Panc1 (cell line): ENCODE measurements at regions not wholly inside any gene's neighbourhood (a gene's known extent, or its start where the extent isn't known, plus 50 kb on each side); places are given as distances from the start of the nearest gene placed in this dataset.

Experiments used
- ATAC-seq: fragments of 200-7000 bp; cut with Tn5 transposase; 2 replicates; pipeline ENCODE4 v1.9.1; 2020; ENCODE audit warnings: mild to moderate bottlenecking, moderate library complexity
- BruUV-seq: library from RNA; stranded (reverse); fragments of 400-500 nt; replicated peaks from 2 replicates; lab custom pipeline; 2021; lab: Mats Ljungman, UMichigan
- CTCF ChIA-PET: fragments of 300-600 bp; sonication (Branson Sonifier 250); formaldehyde crosslinking; loops from one replicate; lab custom pipeline; 2022; ENCODE audit warnings: antibody characterized with exemption; lab: Charles Lee
- POLR2A ChIA-PET: fragments of 300-600 bp; sonication (Branson Sonifier 250); formaldehyde crosslinking; loops from one replicate; lab custom pipeline; 2022; ENCODE audit warnings: antibody characterized with exemption; lab: Charles Lee
- DNase-seq: peaks from one replicate; pipeline ENCODE4 v3.0.0-alpha.2; 2010; ENCODE audit warnings: low read depth, low spot score
- H3K27ac ChIP-seq: 2 replicates; pipeline ENCODE4 v1.5.1; 2011; ENCODE audit warnings: mild to moderate bottlenecking, low read length, inconsistent platforms
- H3K27me3 ChIP-seq: fragments of 200-500 bp; sonication (Bioruptor generic); 2 replicates; pipeline ENCODE4 v1.6.0; 2014; ENCODE audit warnings: low read length, inconsistent platforms; ENCODE audit not compliant: control insufficient read depth, insufficient read depth
- H3K36me3 ChIP-seq: fragments of 200-500 bp; sonication (Bioruptor generic); 2 replicates; pipeline ENCODE4 v1.5.1; 2014; ENCODE audit warnings: inconsistent platforms, mild to moderate bottlenecking, low read length, moderate library complexity; ENCODE audit not compliant: control insufficient read depth, insufficient read depth
- H3K4me1 ChIP-seq: 2 replicates; pipeline ENCODE4 v1.5.1; 2011; ENCODE audit warnings: inconsistent platforms, mild to moderate bottlenecking, low read length, moderate library complexity; ENCODE audit not compliant: control insufficient read depth, insufficient read depth
- H3K4me3 ChIP-seq, 2 experiments: 2 replicates each; pipeline ENCODE4 v1.5.1; 2011 to 2012; ENCODE audit warnings: low read depth in 2 of 2, low read length in 2 of 2, mild to moderate bottlenecking in 2 of 2, inconsistent platforms in 1 of 2, moderate library complexity in 1 of 2
- H3K9me3 ChIP-seq: fragments of 200-500 bp; sonication (Bioruptor generic); 2 replicates; pipeline ENCODE4 v1.5.1; 2014; ENCODE audit warnings: low read depth, mild to moderate bottlenecking, inconsistent platforms, low read length, moderate library complexity; ENCODE audit not compliant: control insufficient read depth, insufficient read depth
- CTCF ChIP-seq: fragments of 450-650 bp; IDR thresholded peaks from 2 replicates; pipeline ENCODE4 v1.5.1; 2017; ENCODE audit warnings: mild to moderate bottlenecking
- POLR2AphosphoS5 ChIP-seq: IDR thresholded peaks from 2 replicates; pipeline ENCODE4 v1.6.1; 2012; ENCODE audit warnings: mild to moderate bottlenecking, low read depth, low read length, moderate library complexity
- REST ChIP-seq, 2 experiments: IDR thresholded peaks; 2 replicates each; pipeline ENCODE4 v1.6.1; 2011 to 2012; ENCODE audit warnings: low read depth in 2 of 2, control low read depth in 1 of 2, low read length in 1 of 2, mild to moderate bottlenecking in 1 of 2, moderate library complexity in 1 of 2; ENCODE audit not compliant: insufficient read depth in 1 of 2
- SIN3A ChIP-seq: IDR thresholded peaks from 2 replicates; pipeline ENCODE4 v1.6.1; 2012; ENCODE audit warnings: low read depth, mild to moderate bottlenecking, low read length, moderate library complexity, borderline replicate concordance; ENCODE audit not compliant: insufficient read depth
- TCF7L2 ChIP-seq: IDR thresholded peaks from 2 replicates; pipeline ENCODE4 v1.6.1; 2011; ENCODE audit warnings: mild to moderate bottlenecking, low read depth, low read length, inconsistent platforms
- in situ Hi-C: cut with HindIII; loops from 2 replicates; pipeline ENCODE4 v1.10.0; 2016; ENCODE audit warnings: low sequenced_read_pairs, low pct_unique_long_range_greater_than_20kb
- intact Hi-C: fragments of 100-400 bp; cut with micrococcal nuclease; formaldehyde crosslinking; loops from one replicate; pipeline ENCODE4 v1.10.0; 2022; ENCODE audit not compliant: unreplicated experiment

DNA sequence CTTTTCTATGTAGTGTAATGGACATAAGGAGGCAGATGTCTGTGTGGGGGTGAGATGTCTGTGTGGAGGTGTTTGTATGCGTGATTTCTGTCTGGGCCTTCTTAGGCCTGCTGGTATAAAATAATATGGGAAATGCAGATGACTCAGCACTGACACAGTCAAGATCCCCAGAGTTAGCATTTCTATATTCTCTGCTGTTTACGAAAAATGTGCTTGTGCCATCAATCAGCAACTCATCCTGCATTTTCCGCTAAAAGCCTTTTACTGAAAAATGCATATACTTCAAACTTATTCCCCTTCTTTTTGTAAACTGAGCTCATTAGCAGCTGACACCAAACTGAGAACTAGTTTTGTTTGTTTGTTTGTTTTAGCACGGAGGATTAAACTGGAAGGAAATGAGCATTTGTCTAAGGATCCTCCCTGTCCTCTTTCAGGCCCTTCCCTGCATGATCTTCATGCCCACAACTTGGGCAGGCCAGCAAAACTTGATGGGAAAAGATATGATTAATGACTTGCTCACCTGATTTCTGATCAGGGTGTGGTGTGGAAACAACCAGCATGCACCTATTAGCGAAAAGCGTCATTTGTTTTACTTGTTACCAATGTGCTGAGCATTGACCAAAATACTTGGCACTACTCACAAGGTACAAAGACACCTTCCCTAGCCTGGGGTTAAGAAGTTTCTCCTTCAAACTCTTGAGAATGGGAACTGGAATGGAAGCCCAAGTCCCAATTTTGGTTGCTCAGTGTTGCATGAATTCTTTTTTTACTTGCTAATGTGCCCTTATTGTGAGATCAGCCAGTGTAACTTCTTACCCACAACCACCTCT, 77.4 kb downstream of the NDUFS5 start:
- in situ Hi-C loops (no loop called here), intact Hi-C loops (loop anchor here (2.0 to 5.0 kb wide), 3 partner anchors 89 to 304 kb away; no protein-coding TSS in a partner anchor)
- ChIA-PET POLR2A (no interaction called here), CTCF (interaction anchor here (1.0 kb wide), 1 partner anchor 88 kb away, joined by 3 read pairs; no protein-coding TSS in a partner anchor)
- TF ChIP-seq POLR2AphosphoS5 (peak; percentile 50), TCF7L2 (no peak)
- Histone ChIP-seq H3K4me1 (peaks cover 28% of the 10 kb centered on the region), H3K27me3 (no peaks in the 10 kb centered on the region), H3K4me3 (peak overlapping the region; percentile 6 to 67), H3K9me3 (no peaks in the 10 kb centered on the region), H3K36me3 (no peaks in the 10 kb centered on the region), H3K27ac (peak overlapping the region; percentile 99)
- no peak for DNase-seq
- TSS peak; percentile 86 for BruUV-seq
- ATAC-seq = peak; percentile 26

DNA sequence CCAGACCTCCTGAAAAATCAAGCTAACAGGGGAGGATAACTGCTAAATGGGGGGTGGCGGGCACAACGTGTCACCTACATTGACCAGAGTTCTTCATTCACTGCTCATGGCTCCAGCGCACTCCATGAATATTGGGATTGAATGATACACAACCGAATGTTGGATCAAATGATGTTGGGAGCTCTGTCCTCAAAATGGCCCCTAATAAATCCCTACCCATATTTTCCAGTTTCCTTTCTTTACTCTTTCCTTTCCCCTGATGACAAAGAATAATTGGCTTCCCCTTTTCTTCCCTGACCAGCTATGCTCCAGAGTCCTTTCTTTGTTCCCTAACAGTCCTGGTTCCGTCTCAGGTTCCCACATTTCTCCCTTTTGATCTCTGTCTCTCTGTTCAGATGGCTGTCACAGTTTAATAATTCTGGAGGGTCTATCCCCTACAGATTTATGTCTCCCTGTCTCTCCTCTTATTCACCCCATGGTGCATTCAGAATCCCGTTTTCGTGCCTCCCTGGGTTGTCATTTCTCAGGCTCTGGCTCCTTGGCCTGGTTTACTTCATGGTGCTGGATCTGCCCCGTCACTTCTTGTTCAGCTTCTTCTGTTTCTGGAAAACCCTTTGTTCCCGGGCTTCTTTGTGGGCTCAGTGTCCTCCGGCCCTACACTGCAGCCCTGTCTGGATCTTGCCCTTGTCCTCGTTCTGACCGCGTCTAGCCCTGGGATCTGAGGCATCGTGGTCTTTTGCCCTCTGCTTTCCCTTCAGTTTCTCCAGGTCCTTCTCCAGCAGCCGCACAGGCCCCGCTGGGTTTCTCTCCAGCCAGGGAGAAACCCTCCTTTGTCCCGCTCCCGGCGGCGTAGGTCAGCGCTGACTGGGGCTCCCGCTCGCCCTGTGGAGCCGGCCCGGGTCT, 78.3 kb downstream of the NDUFS5 start:
- BruUV-seq = no TSS peak
- peak; percentile 29 for ATAC-seq
- Histone ChIP-seq H3K4me1 (peaks cover 36% of the 10 kb centered on the region), H3K9me3 (no peaks in the 10 kb centered on the region), H3K27me3 (no peaks in the 10 kb centered on the region), H3K36me3 (no peaks in the 10 kb centered on the region), H3K27ac (peak overlapping the region; percentile 99), H3K4me3 (peak overlapping the region; percentile 67 to 74)
- ChIA-PET CTCF (interaction anchor here (0.6 to 1.0 kb wide), 2 partner anchors 87 to 1780 kb away, joined by 3 read pairs; no protein-coding TSS in a partner anchor), POLR2A (interaction anchor here (0.5 kb wide), 1 partner anchor 98 kb away, joined by 6 read pairs; no protein-coding TSS in a partner anchor)
- in situ Hi-C loops = no loop called here
- intact Hi-C loops = loop anchor here (2.0 to 5.0 kb wide), 3 partner anchors 68 to 303 kb away; no protein-coding TSS in a partner anchor
- no peak for DNase-seq
- TF ChIP-seq POLR2AphosphoS5 = no peak
- no peak for TF ChIP-seq TCF7L2
- no peak for TF ChIP-seq SIN3A
- TF ChIP-seq REST (IDR thresholded peaks at IDR 0.05; ENCODE audit: insufficient read depth in 1 of 2, low read depth in 2 of 2, low read length in 1 of 2) = no peak
- TF ChIP-seq CTCF = no peak
